Natural killer cell treated with Interleukin-12 subunit alpha and Interleukin-12 subunit beta and Interleukin-15 and Interleukin-18, amount 100 ng/mL, for 72 hours (primary cell): ENCODE measurements at regions not wholly inside any gene's neighbourhood (a gene's known extent, or its start where the extent isn't known, plus 50 kb on each side); places are given as distances from the start of the nearest gene placed in this dataset.
"Not testable (repeated sequence)": the region's sequence is repeated elsewhere in the genome, so short reads cannot be mapped to it uniquely, and the experiment has no call there.

Experiments
- ATAC-seq, 2 donors: fragments of 150-1000 bp; cut with Tn5 transposase in 1 of 2; sonication (Bioruptor Pico), chemical (Tn5 transposase) in 1 of 2; 2 replicates each; pipeline ENCODE4 v1.10.0; 2021
- DNase-seq: peaks from one replicate; pipeline ENCODE4 v3.0.0; 2022; ENCODE audit warnings: low spot score
- H3K27ac Mint-ChIP-seq, 2 donors: 1 replicate in 1 of 2; 2 replicates in 1 of 2; pipeline ENCODE4 v1.8.0; 2022; ENCODE audit warnings: mixed read lengths in 2 of 2, mild to moderate bottlenecking in 1 of 2, moderate library complexity in 1 of 2
- H3K27me3 Mint-ChIP-seq, 2 donors: 1 replicate in 1 of 2; 2 replicates in 1 of 2; pipeline ENCODE4 v1.8.0; 2022; ENCODE audit warnings: mixed read lengths in 2 of 2
- H3K36me3 Mint-ChIP-seq: one replicate; pipeline ENCODE4 v1.8.0; 2022; ENCODE audit warnings: mixed read lengths
- H3K4me1 Mint-ChIP-seq, 2 donors: 1 replicate in 1 of 2; 2 replicates in 1 of 2; pipeline ENCODE4 v1.8.0; 2022; ENCODE audit warnings: low read depth in 2 of 2, mixed read lengths in 2 of 2, mild to moderate bottlenecking in 1 of 2
- H3K4me3 Mint-ChIP-seq: one replicate; pipeline ENCODE4 v1.8.0; 2022; ENCODE audit warnings: mixed read lengths
- H3K9me3 Mint-ChIP-seq: 2 replicates; pipeline ENCODE4 v1.8.0; 2022; ENCODE audit warnings: mixed read lengths

- Mint-ChIP-seq H3K9me3 (no peaks in the 10 kb centered on the region), H3K27me3 (peaks cover 6 to 7% of the 10 kb centered on the region in 2 donors), H3K4me1 (no peaks in the 10 kb centered on the region), H3K36me3 (no peaks in the 10 kb centered on the region), H3K27ac (no peak overlapping the region), H3K4me3 (no peak overlapping the region)
- DNase-seq = no peak
- no peak for ATAC-seq
These were observed 80.9 kb upstream of the PARD3 start for GRCh38 chr10:34895977-34896376.

DNA sequence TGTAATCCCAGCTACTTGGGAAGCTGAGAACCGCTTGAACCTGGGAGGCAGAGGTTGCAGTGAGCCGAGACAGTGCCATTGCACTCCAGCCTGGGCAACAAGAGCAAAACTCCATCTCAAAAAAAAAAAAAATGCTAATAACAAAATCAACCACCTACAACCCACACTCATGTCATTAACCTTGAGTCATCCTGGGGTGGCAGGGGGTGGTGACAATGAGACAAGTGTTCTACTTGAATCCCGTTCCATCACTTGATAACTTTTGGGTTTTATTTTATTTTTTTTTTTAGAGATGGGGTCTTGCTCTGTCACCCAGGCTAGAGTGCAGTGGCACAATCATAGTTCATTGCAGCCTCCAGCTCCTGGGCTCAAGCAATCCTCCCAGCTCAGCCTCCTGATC, 80.0 kb upstream of the PARD3 start:
- ATAC-seq = not testable (repeated sequence)

DNA sequence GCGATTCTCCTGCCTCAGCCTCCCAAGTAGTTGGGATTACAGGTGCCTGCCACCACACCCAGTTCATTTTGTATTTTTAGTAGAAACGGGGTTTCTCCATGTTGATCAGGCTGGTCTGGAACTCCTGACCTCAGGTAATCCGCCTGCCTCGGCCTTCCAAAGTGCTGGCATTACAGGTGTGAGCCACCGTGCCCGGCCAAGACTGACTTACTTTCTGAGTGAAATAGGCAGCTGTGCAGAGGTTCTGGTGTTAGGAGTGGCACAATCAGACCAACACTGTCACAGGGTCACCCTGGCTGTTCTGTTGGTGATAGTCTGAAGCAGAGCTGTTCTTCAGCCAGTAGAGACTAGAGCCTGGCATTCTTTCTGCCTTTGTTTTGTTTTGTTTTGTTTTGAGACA, 77.4 kb upstream of the PARD3 start:
- DNase-seq, H3K4me3 Mint-ChIP-seq, H3K27me3 Mint-ChIP-seq, ATAC-seq, H3K36me3 Mint-ChIP-seq, H3K27ac Mint-ChIP-seq, H3K4me1 Mint-ChIP-seq, H3K9me3 Mint-ChIP-seq: not testable (repeated sequence)

More for the DNA sequence above, 80.0 kb upstream of the PARD3 start:
- DNase-seq, H3K4me1 Mint-ChIP-seq, H3K27ac Mint-ChIP-seq, H3K36me3 Mint-ChIP-seq, H3K4me3 Mint-ChIP-seq, H3K9me3 Mint-ChIP-seq, H3K27me3 Mint-ChIP-seq: not testable (repeated sequence)

DNA sequence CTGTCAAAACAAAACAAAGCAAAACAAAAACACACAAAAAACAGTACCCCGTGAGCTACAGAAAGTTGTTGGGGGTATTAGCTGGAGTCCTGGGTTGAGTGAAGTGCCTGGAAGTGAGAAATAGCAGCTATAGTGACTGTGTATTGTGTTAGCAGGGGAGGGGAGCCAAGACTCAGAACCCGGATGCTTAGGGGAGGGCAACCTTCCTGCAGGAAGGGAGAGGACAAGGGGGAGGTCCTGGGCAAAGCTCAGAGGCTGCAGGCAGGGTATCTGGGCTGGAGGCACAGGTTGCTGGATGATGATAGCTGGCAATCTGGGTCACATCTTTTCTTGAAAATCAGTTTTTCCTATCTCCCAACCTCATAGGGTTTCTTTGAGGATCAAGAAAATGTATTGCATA, 75.8 kb upstream of the PARD3 start:
- no peak for DNase-seq
- H3K27me3 Mint-ChIP-seq = peaks cover 0 to 3% of the 10 kb centered on the region in 2 donors
- H3K4me1 Mint-ChIP-seq = no peaks in the 10 kb centered on the region
- no peaks in the 10 kb centered on the region for H3K36me3 Mint-ChIP-seq
- no peaks in the 10 kb centered on the region for H3K9me3 Mint-ChIP-seq
- H3K4me3 Mint-ChIP-seq = no peak overlapping the region
- no peak overlapping the region for H3K27ac Mint-ChIP-seq
- no peak for ATAC-seq

GRCh38 chr10:34889004-34889869, 74.1 kb upstream of the PARD3 start:
- H3K27ac Mint-ChIP-seq = no peak overlapping the region
- H3K4me1 Mint-ChIP-seq = no peaks in the 10 kb centered on the region
- ATAC-seq (no peak), DNase-seq (no peak)
- no peaks in the 10 kb centered on the region for H3K9me3 Mint-ChIP-seq
- H3K27me3 Mint-ChIP-seq = peaks cover 3 to 7% of the 10 kb centered on the region in 2 donors
- no peak overlapping the region for H3K4me3 Mint-ChIP-seq
- no peaks in the 10 kb centered on the region for H3K36me3 Mint-ChIP-seq

DNA sequence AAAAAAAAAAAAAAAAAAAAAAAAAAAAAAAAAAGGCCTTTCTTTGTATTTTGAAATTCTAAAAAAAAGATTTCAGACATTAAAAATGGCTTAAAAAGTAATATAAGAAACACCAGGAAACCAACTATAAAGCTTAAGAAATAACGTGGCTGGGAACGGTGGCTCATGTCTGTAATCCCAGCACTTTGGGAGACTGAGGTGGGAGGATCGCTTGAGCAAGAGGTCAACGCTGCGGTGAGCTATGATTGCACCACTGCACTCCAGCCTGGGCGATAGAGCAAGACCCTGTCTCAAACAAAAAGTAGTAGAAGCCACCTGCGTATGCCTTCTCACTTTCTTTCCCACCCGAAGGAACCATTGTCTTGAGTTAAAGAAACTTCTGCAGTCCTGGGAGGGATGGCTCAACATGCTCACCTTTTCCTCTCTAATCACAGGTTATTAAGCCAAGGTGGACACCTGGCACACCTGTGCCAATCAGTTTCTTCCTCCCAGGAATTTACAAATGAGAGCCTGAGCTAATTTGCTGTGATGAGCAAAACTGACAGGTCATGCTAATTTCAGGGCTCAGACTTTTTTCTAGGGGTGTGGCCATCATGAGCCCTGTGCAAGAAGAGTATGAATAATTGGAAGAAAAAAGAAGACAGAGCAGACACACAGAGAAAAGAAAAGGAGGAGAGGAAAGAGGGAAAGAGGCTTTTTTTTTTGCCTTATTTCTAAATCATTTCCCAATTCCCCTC, 72.0 kb upstream of the PARD3 start:
- H3K4me1 Mint-ChIP-seq = no peaks in the 10 kb centered on the region
- no peak overlapping the region for H3K4me3 Mint-ChIP-seq
- no peak for ATAC-seq
- H3K27ac Mint-ChIP-seq = no peak overlapping the region
- no peak for DNase-seq
- H3K27me3 Mint-ChIP-seq = peaks cover 3 to 8% of the 10 kb centered on the region in 2 donors
- H3K36me3 Mint-ChIP-seq = no peaks in the 10 kb centered on the region
- no peaks in the 10 kb centered on the region for H3K9me3 Mint-ChIP-seq

DNA sequence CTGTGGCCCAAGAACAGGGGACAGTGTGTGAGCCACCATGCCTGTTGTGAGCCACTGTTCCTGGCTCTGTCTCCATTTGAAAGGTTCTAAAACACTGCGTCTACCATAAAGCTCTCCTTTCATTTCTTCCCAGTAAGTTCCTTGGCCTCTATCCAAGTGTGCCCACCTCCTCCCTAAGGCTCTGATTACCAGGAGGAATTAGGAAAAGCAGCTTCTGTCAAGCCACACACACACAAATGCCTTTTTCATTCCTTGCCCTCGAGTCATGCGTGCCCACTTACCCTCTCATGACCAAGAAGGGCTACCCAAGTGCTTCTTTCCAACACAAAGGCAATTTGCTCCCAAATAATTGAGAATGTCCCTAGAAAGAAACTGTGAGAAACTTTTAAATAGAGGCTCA, 70.8 kb upstream of the PARD3 start:
- H3K27me3 Mint-ChIP-seq = peaks cover 3 to 8% of the 10 kb centered on the region in 2 donors
- DNase-seq (no peak), ATAC-seq (no peak)
- H3K27ac Mint-ChIP-seq = no peak overlapping the region
- H3K36me3 Mint-ChIP-seq = no peaks in the 10 kb centered on the region
- no peaks in the 10 kb centered on the region for H3K9me3 Mint-ChIP-seq
- no peak overlapping the region for H3K4me3 Mint-ChIP-seq
- no peaks in the 10 kb centered on the region for H3K4me1 Mint-ChIP-seq

- peaks cover 3 to 8% of the 10 kb centered on the region in 2 donors for H3K27me3 Mint-ChIP-seq
- no peaks in the 10 kb centered on the region for H3K9me3 Mint-ChIP-seq
- no peaks in the 10 kb centered on the region for H3K4me1 Mint-ChIP-seq
- no peak overlapping the region for H3K27ac Mint-ChIP-seq
- H3K4me3 Mint-ChIP-seq = no peak overlapping the region
- no peaks in the 10 kb centered on the region for H3K36me3 Mint-ChIP-seq
- no peak for DNase-seq
- no peak for ATAC-seq
These were observed 69.9 kb upstream of the PARD3 start for GRCh38 chr10:34885011-34885410.

GRCh38 chr10:34884272-34884952, 69.3 kb upstream of the PARD3 start:
- ATAC-seq (no peak), DNase-seq (no peak)
- H3K4me3 Mint-ChIP-seq = no peak overlapping the region
- H3K36me3 Mint-ChIP-seq = no peaks in the 10 kb centered on the region
- H3K4me1 Mint-ChIP-seq = no peaks in the 10 kb centered on the region
- no peak overlapping the region for H3K27ac Mint-ChIP-seq
- H3K9me3 Mint-ChIP-seq = no peaks in the 10 kb centered on the region
- peaks cover 0 to 8% of the 10 kb centered on the region in 2 donors for H3K27me3 Mint-ChIP-seq

- no peaks in the 10 kb centered on the region for H3K4me1 Mint-ChIP-seq
- no peak overlapping the region for H3K27ac Mint-ChIP-seq
- DNase-seq (no peak), ATAC-seq (no peak)
- H3K4me3 Mint-ChIP-seq = no peak overlapping the region
- H3K27me3 Mint-ChIP-seq = peaks cover 0 to 14% of the 10 kb centered on the region in 2 donors
- no peaks in the 10 kb centered on the region for H3K36me3 Mint-ChIP-seq
- no peaks in the 10 kb centered on the region for H3K9me3 Mint-ChIP-seq
These were observed 65.7 kb upstream of the PARD3 start for GRCh38 chr10:34880817-34881216.

DNA sequence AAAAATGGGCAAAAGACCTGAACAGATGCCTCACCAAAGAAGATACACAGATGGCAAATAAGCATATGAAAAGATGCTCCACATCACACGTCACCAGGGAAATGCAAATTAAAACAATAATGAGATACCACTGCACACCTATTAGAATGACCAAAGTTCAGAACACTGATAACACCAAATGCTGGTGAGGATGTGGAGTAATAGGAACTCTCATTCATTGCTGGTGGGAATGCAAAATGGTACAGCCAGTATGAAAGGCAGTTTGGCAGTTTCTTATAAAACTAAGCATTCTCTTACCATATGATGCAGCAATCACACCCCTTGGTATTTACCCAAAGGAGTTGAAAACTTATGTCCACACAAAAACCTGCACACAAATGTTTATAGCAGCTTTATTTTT, 63.6 kb upstream of the PARD3 start:
- not testable (repeated sequence) for H3K4me1 Mint-ChIP-seq, DNase-seq, H3K27ac Mint-ChIP-seq, H3K4me3 Mint-ChIP-seq, ATAC-seq, H3K27me3 Mint-ChIP-seq, H3K9me3 Mint-ChIP-seq, H3K36me3 Mint-ChIP-seq

- H3K36me3 Mint-ChIP-seq = no peaks in the 10 kb centered on the region
- H3K27me3 Mint-ChIP-seq = peaks cover 9 to 16% of the 10 kb centered on the region in 2 donors
These were observed 60.0 kb upstream of the PARD3 start for GRCh38 chr10:34875061-34875460.

GRCh38 chr10:34872820-34873219, 57.7 kb upstream of the PARD3 start:
- H3K27me3 Mint-ChIP-seq = peaks cover 19 to 20% of the 10 kb centered on the region in 2 donors
- no peaks in the 10 kb centered on the region for H3K4me1 Mint-ChIP-seq
- H3K27ac Mint-ChIP-seq = no peak overlapping the region
- DNase-seq (no peak), ATAC-seq (no peak)
- no peak overlapping the region for H3K4me3 Mint-ChIP-seq
- no peaks in the 10 kb centered on the region for H3K9me3 Mint-ChIP-seq
- no peaks in the 10 kb centered on the region for H3K36me3 Mint-ChIP-seq

More at GRCh38 chr10:34875061-34875460, 60.0 kb upstream of the PARD3 start:
- no peak for ATAC-seq
- no peak for DNase-seq
- H3K27ac Mint-ChIP-seq = no peak overlapping the region
- no peak overlapping the region for H3K4me3 Mint-ChIP-seq
- H3K9me3 Mint-ChIP-seq = no peaks in the 10 kb centered on the region
- no peaks in the 10 kb centered on the region for H3K4me1 Mint-ChIP-seq
